GM21360 (cell line): ENCODE measurements at regions not wholly inside any gene's neighbourhood (a gene's known extent, or its start where the extent isn't known, plus 50 kb on each side); places are given as distances from the start of the nearest gene placed in this dataset.
"Not testable (repeated sequence)": the region's sequence is repeated elsewhere in the genome, so short reads cannot be mapped to it uniquely, and the experiment has no call there.

Experiments
- ATAC-seq: cut with Tn5 transposase; IDR thresholded peaks from one replicate; pipeline ENCODE4 v1.9.1; 2021; ENCODE audit warnings: mild to moderate bottlenecking, moderate library complexity; ENCODE audit not compliant: unreplicated experiment

DNA sequence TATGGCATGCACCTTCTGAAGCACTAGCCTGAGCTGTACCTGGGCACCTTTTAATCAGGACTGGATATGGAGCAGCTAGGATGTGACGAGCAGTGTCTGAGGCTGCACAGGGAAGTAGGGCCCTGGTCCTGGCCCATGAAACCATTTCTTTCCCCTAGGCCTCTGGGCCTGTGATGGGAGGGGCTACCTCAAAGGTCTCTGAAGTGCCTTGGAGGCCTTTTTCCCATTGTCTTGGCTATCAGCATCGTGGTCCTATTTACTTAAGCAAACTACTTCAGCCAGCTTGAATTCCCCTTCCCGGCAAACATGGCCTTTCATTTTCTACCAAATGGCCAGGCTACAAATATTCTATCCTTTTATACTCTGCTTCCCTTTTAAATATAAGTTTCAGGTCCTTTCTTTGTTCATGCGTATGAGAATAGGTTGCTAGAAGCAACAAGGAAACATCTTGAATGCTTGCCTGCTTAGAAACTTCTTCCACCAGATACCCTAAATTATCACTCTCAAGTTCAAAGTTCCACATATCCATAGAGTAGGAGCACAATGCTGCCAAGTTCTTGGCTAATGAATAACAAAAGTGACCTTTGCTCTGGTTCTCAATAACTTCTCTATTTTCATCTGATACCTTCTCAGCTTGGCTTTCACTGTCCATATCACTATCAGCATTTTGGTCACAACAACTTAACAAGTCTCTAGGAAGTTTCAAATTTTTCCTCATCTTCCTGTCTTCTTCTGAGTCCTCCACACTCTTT lies 673.1 kb downstream of the HTR1B start:
- no peak for ATAC-seq

DNA sequence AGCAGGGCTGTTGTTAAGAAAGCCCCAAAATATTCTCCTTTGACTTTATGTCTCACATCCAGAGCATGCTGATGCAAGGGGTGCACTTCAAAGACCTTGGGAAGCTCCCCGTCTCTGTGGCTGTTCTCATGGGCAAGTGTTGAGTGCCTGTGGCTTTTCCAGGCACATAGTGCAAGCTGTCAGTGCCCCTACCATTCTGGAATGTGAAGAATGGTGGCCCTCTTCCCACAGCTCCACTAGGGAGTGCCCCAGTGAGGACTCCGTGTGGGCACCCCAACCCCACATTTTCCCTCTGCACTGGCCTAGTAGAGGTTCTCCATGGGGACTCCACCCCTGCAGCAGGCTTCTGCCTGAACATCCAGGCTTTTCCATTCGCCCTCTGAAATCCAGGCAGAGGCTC lies 673.7 kb downstream of the HTR1B start:
- ATAC-seq: no peak

DNA sequence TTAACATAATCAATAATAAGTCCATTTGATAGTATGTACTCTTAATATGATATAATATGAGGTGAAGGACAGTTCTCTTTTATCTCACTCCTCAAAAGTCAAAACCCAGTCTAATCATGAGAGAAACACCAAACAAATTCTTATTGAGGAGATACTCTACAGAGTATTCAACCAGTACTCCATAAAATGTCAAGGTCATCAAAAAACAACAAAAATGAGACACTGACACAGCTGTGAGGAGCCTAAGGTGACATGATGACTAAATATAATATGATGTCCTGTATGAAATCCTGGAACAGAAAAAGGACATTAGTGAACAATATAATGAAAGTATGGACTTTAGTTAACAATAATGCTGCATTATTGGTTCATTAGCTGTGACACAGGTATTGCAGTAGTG lies 675.1 kb downstream of the HTR1B start:
- ATAC-seq: no peak

DNA sequence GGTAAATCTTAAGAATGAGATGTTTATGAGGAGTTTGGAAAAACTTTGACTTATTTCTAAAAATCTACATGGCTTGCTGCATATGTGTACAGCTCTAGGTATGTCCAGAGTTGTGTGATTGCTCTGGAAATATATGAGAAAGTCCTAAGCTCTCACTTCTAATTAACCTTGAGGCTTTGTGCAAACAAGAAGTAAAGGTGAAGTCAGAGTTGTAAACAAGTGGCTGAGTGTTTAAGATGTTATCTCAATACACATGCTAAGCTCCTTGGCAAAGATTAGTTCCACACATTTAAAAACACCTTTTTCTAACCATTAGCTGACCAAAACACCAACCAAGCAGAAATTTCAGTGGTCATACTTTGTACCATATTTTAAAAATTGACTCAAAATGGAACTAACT lies 684.2 kb downstream of the HTR1B start:
- no peak for ATAC-seq

DNA sequence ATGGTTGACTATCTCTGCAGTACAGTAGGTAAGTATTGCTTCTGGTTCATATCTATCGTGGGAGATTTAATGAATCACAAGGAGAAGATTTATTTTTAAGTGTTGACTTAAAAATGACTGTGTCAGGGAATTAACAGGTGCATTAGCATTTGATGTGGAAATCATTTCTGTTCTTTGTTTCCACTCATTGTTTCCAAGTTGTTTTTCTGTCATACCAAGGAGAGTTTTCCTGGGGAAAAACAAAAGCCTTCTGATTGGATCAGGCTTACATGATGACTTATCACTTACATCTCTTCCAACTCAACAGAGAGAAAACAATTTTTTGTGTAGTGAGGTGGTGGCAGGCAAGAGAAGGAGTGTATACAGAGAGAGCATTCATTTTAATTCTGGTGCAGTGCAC lies 686.4 kb downstream of the HTR1B start:
- no peak for ATAC-seq

DNA sequence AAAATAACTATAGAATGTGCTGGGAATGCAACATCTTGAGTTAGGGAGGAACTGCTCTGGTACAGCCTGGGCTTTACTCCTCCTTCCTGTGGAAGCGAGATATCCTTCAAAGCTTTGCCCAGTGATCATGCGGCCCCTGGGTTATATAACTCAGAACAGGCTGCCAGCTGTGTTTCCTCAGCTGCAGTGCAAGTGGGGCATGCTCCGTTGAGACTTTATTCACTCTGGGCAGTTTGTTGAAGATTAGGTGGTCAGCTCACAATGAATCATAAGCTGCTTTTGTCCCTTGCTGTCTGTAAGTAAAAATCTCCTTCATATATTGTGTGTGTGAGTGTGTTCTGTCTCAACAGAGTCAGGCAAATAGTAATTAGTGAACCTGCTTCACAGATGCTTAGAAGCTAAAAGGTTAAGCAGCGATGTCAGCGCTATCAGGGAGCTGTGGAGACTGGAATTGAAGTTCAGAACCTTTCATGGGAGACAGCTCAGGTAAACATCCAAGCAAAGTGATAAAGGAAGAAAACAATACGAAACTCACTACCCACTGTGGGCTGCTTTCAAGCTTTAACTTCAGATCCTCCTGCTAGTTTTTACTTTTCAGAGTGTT lies 688.4 kb downstream of the HTR1B start:
- no peak for ATAC-seq

DNA sequence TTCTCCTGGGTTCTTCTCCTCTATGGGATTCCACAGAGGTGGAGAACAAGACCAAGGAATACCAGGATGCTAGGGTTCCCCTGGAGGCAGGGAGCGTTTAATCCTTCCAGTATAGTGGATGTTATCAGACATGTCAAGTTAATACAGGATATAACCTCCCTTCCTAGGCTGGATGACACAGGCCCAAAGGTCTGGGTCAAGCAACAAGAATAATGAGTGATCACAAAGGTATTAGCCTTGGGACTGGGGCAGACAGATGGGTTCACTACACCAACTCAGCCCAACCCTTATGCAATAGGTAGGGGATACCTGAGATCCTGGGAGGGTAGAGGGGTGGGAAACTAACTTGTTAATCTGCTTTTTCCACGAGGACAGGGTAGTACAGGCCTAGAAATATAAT lies 690.3 kb downstream of the HTR1B start:
- no peak for ATAC-seq

DNA sequence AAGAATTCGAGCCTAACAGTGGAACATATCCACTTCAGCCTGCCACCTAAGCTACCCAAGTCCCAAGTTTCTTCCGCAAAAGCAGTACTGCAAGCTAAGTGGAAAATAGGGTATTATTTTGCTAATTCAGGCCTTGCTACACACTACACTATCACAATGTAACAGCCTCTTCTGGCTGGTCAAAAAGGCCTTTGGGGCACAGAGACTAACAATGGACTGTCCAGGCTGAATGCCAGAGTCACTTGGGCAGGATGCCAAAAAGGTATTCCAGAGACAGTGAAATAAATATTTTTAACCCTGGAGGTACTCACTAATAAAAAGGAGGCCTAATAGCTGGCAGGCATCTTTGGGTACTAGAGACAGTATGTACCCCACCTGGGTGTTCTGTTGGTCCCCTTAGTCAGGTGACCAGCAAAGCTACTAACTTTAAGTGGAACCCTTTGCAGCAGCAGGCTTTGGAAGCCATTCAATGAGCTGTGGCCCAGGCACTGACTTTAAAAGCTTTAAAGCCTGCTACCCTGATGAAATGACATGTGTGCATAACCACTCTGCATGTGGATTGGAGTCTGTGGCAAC lies 692.1 kb downstream of the HTR1B start:
- ATAC-seq: no peak

DNA sequence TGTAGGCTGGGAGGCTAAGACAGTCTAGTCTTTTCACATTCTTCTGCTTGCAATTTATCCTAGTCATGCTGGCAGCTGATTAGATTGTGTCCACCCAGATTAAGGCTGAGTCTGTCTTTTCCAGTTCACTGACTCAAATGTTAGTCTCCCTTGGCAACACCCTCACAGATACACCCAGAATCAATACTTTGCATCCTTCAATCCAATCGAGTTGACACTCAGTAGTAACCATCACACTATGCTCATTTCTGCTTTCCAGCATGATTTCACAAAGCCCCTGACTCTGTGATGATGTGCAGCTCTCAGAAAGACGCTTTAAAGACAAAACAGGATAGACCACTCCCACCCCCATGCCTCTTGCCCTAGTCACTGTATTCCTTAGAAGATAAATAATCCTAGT lies 693.0 kb downstream of the HTR1B start:
- no peak for ATAC-seq

DNA sequence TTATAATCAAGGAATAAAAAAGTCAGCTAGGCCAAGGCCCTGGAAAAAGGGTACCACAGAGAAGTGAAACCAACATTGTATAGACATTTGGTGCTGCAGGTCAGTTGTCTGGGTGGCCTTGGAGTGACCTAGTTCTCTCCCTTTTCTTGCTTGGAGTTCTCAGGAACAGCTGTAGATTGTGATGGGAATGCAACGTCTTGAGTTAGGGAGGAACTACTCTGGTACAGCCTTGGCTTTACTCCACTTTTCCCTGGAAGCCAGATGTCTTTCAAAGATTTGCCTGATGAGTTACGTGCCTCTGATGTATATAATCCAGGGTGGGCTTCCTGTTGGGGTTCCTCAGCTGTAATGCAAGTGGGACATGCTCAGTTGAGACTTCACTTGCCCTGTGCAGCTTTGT lies 694.7 kb downstream of the HTR1B start:
- ATAC-seq: no peak

DNA sequence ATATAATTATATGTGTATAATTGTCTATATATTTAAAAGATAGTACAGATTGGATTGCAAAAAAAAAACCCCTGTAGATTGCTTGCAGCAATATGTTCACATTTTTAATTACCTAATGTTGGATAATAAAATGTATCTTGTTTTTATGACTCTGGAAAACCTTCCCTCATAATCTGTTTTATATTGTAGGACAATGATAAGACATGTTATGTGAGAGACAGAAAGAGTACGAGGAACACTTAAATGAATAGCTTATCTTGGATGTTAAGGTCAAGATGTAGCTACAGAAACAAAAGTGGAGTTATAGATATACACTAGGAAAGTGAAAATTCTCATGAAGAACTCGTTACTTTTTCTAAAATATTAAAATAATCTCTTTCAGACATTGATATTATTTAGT lies 691.6 kb upstream of the IMPG1 start:
- no peak for ATAC-seq

DNA sequence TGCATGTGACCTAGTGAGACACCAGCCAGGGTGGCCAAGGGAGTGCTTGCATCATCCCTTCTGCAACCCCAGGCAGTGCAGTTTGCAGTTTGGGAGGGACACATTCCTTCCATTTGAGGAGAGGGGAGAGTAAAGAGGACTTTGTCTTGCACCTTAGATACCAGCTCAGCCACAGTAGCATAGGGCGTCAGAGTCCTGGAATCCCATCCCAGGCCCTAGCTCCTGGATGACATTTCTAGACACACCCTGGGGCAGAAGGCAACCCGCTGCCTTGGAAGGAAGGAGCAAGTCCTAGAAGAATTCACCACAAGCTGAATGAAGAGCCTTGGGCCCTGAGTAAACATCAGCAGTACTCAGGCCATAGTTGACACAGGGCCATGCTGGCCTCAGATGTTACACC lies 680.4 kb upstream of the IMPG1 start:
- ATAC-seq: no peak

DNA sequence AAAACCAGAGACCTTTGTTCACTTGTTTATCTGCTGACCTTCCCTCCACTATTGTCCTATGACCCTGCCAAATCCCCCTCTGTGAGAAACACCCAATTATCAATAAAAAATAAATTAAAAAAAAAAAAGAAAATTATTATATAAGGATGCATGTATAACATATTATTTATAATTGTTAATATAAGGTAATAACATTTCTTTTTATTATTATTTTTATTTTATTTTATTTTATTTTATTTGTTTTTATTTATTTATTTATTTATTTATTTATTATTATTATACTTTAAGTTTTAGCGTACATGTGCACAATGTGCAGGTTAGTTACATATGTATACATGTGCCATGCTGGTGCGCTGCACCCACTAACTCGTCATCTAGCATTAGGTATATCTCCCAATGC lies 672.9 kb upstream of the IMPG1 start:
- not testable (repeated sequence) for ATAC-seq

DNA sequence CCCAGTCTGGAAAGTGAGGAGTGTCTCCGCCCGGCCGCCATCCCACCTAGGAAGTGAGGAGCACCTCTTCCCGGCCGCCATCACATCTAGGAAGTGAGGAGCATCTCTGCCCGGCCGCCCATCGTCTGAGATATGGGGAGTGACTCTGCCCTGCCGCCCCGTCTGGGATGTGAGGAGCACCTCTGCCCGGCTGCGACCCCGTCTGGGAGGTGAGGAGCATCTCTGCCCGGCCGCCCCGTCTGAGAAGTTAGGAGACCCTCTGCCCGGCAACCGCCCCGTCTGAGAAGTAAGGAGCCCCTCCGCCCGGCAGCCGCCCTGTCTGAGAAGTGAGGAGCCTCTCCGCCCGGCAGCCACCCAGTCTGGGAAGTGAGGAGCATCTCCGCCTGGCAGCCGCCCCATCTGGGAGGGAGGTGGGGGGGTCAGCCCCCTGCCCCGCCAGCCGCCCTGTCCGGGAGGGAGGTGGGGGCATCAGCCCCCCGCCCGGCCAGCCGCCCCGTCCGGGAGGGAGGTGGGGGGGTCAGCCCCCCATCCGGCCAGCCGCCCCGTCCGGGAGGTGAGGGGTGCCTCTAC lies 671.8 kb upstream of the IMPG1 start:
- not testable (repeated sequence) for ATAC-seq

DNA sequence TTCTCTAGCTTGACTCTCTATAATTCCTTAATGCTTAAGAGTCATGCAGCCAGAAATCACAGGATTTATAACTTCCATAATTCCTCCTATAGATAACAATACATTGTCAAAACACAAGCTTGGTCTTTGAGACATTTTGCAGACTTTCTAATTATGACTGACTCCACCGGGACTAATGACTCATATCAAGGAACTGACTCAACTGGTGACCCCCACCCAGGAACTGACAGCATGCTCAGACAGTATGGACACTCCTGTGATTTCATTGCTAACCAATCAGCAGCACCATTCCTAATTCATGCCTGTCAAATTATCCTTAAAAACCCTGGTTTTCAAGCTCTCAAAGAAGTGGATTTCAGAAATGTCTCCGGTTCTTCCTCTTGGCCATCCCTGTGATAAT lies 670.5 kb upstream of the IMPG1 start:
- ATAC-seq: no peak

DNA sequence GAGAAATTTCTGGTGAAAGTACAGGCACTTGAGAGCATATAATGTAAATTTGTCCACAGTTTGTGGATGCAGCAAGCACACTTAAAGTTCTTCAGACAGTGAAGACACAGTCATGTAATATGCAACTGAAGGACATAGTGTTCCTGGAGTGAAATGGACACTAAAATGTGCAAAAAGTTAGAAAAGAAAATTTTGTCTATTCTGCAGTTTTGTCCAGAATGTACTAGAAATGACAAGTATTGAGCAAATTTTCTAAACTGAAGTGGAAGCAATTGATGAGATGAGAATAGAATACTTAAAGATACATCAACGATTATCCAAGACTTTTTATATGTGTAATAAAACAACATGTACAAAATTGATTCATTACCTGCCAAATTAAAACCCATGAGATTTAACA lies 647.0 kb upstream of the IMPG1 start:
- ATAC-seq: no peak

DNA sequence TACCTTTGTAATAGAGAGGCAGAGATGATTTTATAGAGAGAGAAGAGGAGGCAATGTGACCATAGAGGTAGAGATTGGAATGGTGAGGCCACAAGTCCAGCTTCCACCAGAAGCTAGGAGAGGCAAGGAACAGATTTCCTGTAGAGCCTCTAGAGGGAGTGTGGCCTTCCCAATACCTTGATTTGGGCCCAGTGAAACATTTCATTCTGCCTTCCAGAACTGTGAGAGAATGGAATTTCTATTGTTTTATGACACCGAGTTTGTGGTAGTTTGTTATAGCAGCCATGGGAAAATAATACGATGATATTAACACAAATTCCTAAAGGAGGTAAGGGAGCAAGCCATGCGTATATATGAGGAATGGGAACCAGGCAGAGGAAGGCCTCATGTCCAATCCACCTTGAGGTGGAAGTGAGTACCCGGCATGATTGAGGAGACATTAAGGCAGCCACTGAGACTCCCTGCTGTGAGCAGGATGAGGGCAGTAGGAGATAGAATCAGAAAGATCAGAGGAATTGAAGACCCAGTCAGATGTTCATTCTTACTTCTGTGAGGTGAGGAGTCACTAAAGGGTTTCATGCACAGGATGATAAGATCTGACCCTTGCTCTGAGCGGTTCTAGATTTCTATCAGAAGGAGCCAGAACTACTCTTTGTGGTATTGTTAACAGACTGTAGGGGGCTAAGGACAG lies 636.3 kb upstream of the IMPG1 start:
- no peak for ATAC-seq

DNA sequence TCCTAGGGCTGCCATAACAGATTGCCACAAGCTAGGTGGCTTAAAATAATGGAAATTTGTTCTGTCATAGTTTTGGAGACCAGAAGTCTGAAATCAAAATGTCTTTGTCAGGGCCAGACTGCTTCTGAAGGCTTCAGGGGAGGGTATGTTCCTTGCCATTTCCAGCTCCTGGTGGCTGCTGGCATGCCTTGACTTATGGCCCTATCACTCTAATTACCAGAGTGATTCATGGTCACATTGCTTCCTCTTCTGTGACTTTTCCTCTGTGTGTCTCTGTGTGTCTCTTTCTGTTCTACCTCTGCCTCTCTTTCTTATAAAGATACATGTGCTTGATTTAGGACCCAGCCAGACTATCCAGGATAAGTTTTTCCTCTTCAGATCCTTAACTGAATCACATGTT lies 635.2 kb upstream of the IMPG1 start:
- ATAC-seq: no peak

DNA sequence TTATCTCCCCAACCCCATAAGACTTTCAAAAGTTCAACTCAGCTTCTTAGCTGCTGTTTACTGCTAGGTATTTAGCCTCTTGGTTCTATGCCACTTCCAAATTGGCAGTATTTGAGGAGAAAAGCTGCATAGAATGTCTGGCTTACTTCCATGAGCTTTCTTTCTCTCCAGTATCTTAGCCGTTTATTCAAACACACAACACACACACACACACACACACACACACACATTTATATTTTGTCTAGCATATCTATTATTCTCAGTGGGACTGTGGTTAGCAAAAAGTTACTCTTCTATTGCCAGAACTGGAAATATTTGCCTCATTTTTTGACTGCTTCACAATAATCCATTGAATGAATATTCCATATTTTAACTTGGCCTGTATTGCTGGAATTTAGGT lies 634.2 kb upstream of the IMPG1 start:
- no peak for ATAC-seq

DNA sequence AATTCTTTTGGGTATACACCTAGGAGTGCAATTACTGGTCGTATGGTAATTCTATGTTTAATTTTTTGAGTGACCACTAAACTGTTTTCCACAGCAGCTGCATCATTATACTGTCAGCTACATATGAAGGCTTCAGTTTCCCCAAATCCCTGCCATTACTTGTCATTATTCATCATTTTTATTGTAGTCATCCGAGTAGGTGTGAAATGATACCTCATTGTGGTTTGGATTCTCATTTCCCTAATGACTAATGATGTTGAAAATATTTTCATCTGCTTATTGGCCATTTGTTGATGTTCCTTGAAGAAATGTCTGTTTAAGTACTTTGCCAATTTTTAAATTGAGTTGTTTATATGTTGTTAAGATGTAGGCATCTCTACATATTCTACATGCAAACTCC lies 633.6 kb upstream of the IMPG1 start:
- ATAC-seq: no peak

DNA sequence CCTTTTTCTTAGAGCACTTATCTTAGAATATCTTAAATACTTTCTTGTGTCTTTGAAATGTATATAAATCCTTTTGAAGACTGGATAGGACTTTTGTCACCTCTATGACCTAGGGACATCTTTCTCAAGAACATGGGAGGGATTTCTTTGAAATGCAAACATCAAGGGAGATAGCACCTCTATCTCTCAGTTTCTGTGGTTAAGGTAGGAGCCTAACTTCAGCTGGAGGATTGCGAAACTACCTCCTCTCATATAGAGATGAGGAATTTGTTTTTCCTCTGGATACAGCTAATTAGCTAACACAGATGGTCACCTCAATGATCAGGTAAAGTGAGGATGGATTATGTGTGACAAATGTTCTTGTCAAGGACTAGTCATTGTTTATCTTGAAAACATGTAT lies 631.3 kb upstream of the IMPG1 start:
- no peak for ATAC-seq

DNA sequence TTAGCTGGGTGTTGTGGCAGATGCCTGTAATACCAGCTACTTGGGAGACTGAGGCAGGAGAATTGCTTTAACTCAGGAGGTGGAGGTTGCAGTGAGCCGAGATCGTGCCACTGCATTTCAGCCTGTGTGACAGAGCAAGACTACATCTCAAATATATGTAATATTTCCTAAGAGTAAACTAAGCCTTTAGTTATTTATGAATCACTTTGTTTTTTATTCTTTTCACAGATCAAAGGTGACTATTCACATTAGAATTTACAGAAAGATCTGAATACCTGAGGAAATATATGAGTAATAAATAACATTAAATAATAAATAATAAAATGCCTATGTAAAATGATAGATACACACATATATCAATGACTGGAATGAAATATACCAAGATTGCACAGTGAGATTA lies 630.8 kb upstream of the IMPG1 start:
- no peak for ATAC-seq
